Type B pancreatic cell (in vitro differentiated cells): ENCODE measurements at regions not wholly inside any gene's neighbourhood (a gene's known extent, or its start where the extent isn't known, plus 50 kb on each side); places are given as distances from the start of the nearest gene placed in this dataset.

ENCODE experiments used
- DNase-seq: peaks from one replicate; pipeline ENCODE4 v3.0.0; 2021; ENCODE audit warnings: mixed read lengths; ENCODE audit not compliant: unreplicated experiment; ENCODE audit errors: extremely low spot score
- H3K27ac Mint-ChIP-seq: 2 replicates; pipeline ENCODE4 v1.8.0; 2021; ENCODE audit warnings: mild to moderate bottlenecking, mixed read lengths
- H3K27me3 Mint-ChIP-seq: 2 replicates; pipeline ENCODE4 v1.8.0; 2021; ENCODE audit warnings: mixed read lengths
- H3K36me3 Mint-ChIP-seq: 2 replicates; pipeline ENCODE4 v1.8.0; 2021; ENCODE audit warnings: mixed read lengths
- H3K4me1 Mint-ChIP-seq: one replicate; pipeline ENCODE4 v1.8.0; 2021; ENCODE audit warnings: mixed read lengths; ENCODE audit not compliant: unreplicated experiment
- H3K4me3 Mint-ChIP-seq: 2 replicates; pipeline ENCODE4 v1.8.0; 2021; ENCODE audit warnings: mild to moderate bottlenecking, mixed read lengths
- H3K9me3 Mint-ChIP-seq: 2 replicates; pipeline ENCODE4 v1.8.0; 2021; ENCODE audit warnings: mixed read lengths
- CTCF ChIP-seq: fragments of 200-600 bp; sonication (generic); conservative IDR thresholded peaks from 2 replicates; pipeline ENCODE4 v1.5.0; 2021; ENCODE audit warnings: antibody characterized with exemption, mild to moderate bottlenecking

- TF ChIP-seq CTCF: no peak
- Mint-ChIP-seq H3K27me3 (no peaks in the 10 kb centered on the region), H3K4me1 (no peaks in the 10 kb centered on the region), H3K36me3 (peaks cover 4% of the 10 kb centered on the region), H3K4me3 (no peak overlapping the region), H3K9me3 (peaks cover 7% of the 10 kb centered on the region), H3K27ac (no peak overlapping the region)
- no peak for DNase-seq
Observed at GRCh38 chr3:29077356-29077755, 203.5 kb upstream of the RBMS3 start.

GRCh38 chr3:29079358-29079757, 201.5 kb upstream of the RBMS3 start:
- Mint-ChIP-seq H3K36me3 (peaks cover 4% of the 10 kb centered on the region), H3K4me3 (no peak overlapping the region)

GRCh38 chr3:29080967-29081366, 199.9 kb upstream of the RBMS3 start:
- TF ChIP-seq CTCF: no peak
- peaks cover 4% of the 10 kb centered on the region for H3K36me3 Mint-ChIP-seq
- H3K4me1 Mint-ChIP-seq: peaks cover 4% of the 10 kb centered on the region
- peaks cover 5% of the 10 kb centered on the region for H3K9me3 Mint-ChIP-seq
- H3K27me3 Mint-ChIP-seq: no peaks in the 10 kb centered on the region
- H3K27ac Mint-ChIP-seq: no peak overlapping the region
- H3K4me3 Mint-ChIP-seq: no peak overlapping the region
- no peak for DNase-seq

More at GRCh38 chr3:29079358-29079757, 201.5 kb upstream of the RBMS3 start:
- Mint-ChIP-seq H3K27ac (no peak overlapping the region), H3K9me3 (peaks cover 5% of the 10 kb centered on the region), H3K27me3 (no peaks in the 10 kb centered on the region), H3K4me1 (peaks cover 4% of the 10 kb centered on the region)
- TF ChIP-seq CTCF: no peak
- no peak for DNase-seq

GRCh38 chr3:29083081-29083480, 197.8 kb upstream of the RBMS3 start:
- no peak for DNase-seq

GRCh38 chr3:29083676-29084075, 197.2 kb upstream of the RBMS3 start:
- TF ChIP-seq CTCF: no peak
- Mint-ChIP-seq H3K36me3 (peaks cover 4% of the 10 kb centered on the region), H3K27ac (no peak overlapping the region), H3K27me3 (no peaks in the 10 kb centered on the region), H3K4me3 (no peak overlapping the region), H3K9me3 (peaks cover 5% of the 10 kb centered on the region), H3K4me1 (peaks cover 4% of the 10 kb centered on the region)
- no peak for DNase-seq

More at GRCh38 chr3:29083081-29083480, 197.8 kb upstream of the RBMS3 start:
- H3K27ac Mint-ChIP-seq: no peak overlapping the region
- peaks cover 4% of the 10 kb centered on the region for H3K4me1 Mint-ChIP-seq
- peaks cover 4% of the 10 kb centered on the region for H3K36me3 Mint-ChIP-seq
- no peak overlapping the region for H3K4me3 Mint-ChIP-seq
- H3K9me3 Mint-ChIP-seq: peaks cover 5% of the 10 kb centered on the region
- TF ChIP-seq CTCF: no peak
- no peaks in the 10 kb centered on the region for H3K27me3 Mint-ChIP-seq

GRCh38 chr3:29088579-29088978, 192.3 kb upstream of the RBMS3 start:
- no peak overlapping the region for H3K4me3 Mint-ChIP-seq
- no peak for DNase-seq
- H3K27ac Mint-ChIP-seq: no peak overlapping the region
- H3K9me3 Mint-ChIP-seq: peaks cover 13% of the 10 kb centered on the region
- no peak for TF ChIP-seq CTCF
- H3K36me3 Mint-ChIP-seq: no peaks in the 10 kb centered on the region
- peaks cover 2% of the 10 kb centered on the region for H3K4me1 Mint-ChIP-seq
- H3K27me3 Mint-ChIP-seq: no peaks in the 10 kb centered on the region
